GM12878 (cell line): ENCODE measurements at regions not wholly inside any gene's neighbourhood (a gene's known extent, or its start where the extent isn't known, plus 50 kb on each side); places are given as distances from the start of the nearest gene placed in this dataset.

Experiments
- ATAC-seq: fragments of 200-7000 bp; cut with Tn5 transposase; 3 replicates; pipeline ENCODE4 v1.9.1; 2020; ENCODE audit warnings: mild to moderate bottlenecking, moderate library complexity
- BruUV-seq: library from RNA; stranded (reverse); fragments of 400-500 nt; replicated peaks from 2 replicates; lab custom pipeline; 2021; lab: Mats Ljungman, UMichigan
- CTCF ChIA-PET: fragments of 300-600 bp; sonication (Branson Sonifier 250); formaldehyde crosslinking; extraction: SDS; loops from one replicate; lab custom pipeline; 2021; ENCODE audit warnings: inconsistent platforms; lab: Yijun Ruan, JAX
- POLR2A ChIA-PET: fragments of 350-600 bp; formaldehyde crosslinking; extraction: SDS; loops from one replicate; lab custom pipeline; 2021; ENCODE audit warnings: inconsistent platforms; lab: Charles Lee
- RAD21 ChIA-PET: fragments of 300-600 bp; sonication (Branson Sonifier 250); formaldehyde crosslinking; loops from one replicate; lab custom pipeline; 2023; ENCODE audit warnings: antibody characterized with exemption; ENCODE audit not compliant: unreplicated experiment; lab: Charles Lee
- SMC1A ChIA-PET: fragments of 300-600 bp; sonication (Branson Sonifier 250); formaldehyde crosslinking; loops from one replicate; lab custom pipeline; 2023; ENCODE audit not compliant: unreplicated experiment, uncharacterized antibody; lab: Charles Lee
- DNase-seq: peaks from one replicate; pipeline ENCODE4 v3.0.0-alpha.2; 2011; ENCODE audit warnings: low read depth, low spot score
- FAIRE-seq: peaks from 3 replicates; lab custom pipeline; 2011; peaks lifted over from hg19 to GRCh38; lab: Jason Lieb, UNC
- H2AFZ ChIP-seq: 2 replicates; pipeline ENCODE4 v1.6.0; 2011; ENCODE audit warnings: low read depth, low read length, control low read depth; ENCODE audit not compliant: control insufficient read depth
- H3K27ac ChIP-seq: 2 replicates; pipeline ENCODE4 v1.5.1; 2011; ENCODE audit warnings: control low read depth; ENCODE audit not compliant: control insufficient read depth, insufficient read depth
- H3K27me3 ChIP-seq, 2 experiments: replicated peaks in 1 of 2; 2 replicates each; pipeline versions ENCODE4 v1.6.0 to v1.6.1; 2011; ENCODE audit warnings: low read length in 1 of 2; ENCODE audit not compliant: control insufficient read depth in 2 of 2, insufficient read depth in 2 of 2
- H3K36me3 ChIP-seq, 2 experiments: 2 replicates each; pipeline ENCODE4 v1.5.1; 2011; ENCODE audit warnings: low read length in 1 of 2; ENCODE audit not compliant: control insufficient read depth in 2 of 2, insufficient read depth in 2 of 2
- H3K4me1 ChIP-seq: 2 replicates; pipeline ENCODE4 v1.6.1; 2011; ENCODE audit warnings: mild to moderate bottlenecking, low read length, moderate library complexity, mixed read lengths; ENCODE audit not compliant: control insufficient read depth, insufficient read depth
- H3K4me2 ChIP-seq: 2 replicates; pipeline ENCODE4 v1.6.0; 2011; ENCODE audit warnings: control low read depth; ENCODE audit not compliant: control insufficient read depth, insufficient read depth
- H3K4me3 ChIP-seq: fragments of 200-600 bp; sonication (generic); 2 replicates; pipeline ENCODE4 v1.5.1; 2016
- H3K79me2 ChIP-seq: 2 replicates; pipeline ENCODE4 v1.6.0; 2011; ENCODE audit warnings: low read length; ENCODE audit not compliant: control insufficient read depth, insufficient read depth
- H3K9ac ChIP-seq: 2 replicates; pipeline ENCODE4 v1.8.0; 2011; ENCODE audit warnings: low read length, control low read depth, mixed read lengths; ENCODE audit not compliant: control insufficient read depth, insufficient read depth
- H3K9me3 ChIP-seq: replicated peaks from 3 replicates; pipeline ENCODE4 v1.5.1; 2011; ENCODE audit warnings: mild to moderate bottlenecking, low read length; ENCODE audit not compliant: control insufficient read depth, insufficient read depth
- H4K20me1 ChIP-seq: 2 replicates; pipeline ENCODE4 v1.6.0; 2011; ENCODE audit not compliant: control insufficient read depth, insufficient read depth
- ATF7 ChIP-seq: fragments of 450-650 bp; IDR thresholded peaks from 2 replicates; pipeline ENCODE4 v1.6.1; 2016; ENCODE audit warnings: low read depth, mild to moderate bottlenecking
- CHD1 ChIP-seq: IDR thresholded peaks from 2 replicates; pipeline ENCODE4 v1.6.1; 2012; ENCODE audit warnings: low read depth, low read length, improper control_type of control experiment
- GABPA ChIP-seq: IDR thresholded peaks from 2 replicates; pipeline ENCODE4 v1.6.1; 2014; ENCODE audit warnings: antibody characterized with exemption, low read depth, mild to moderate bottlenecking, inconsistent platforms
- MLLT1 ChIP-seq: fragments of 450-650 bp; IDR thresholded peaks from 2 replicates; pipeline ENCODE4 v1.6.1; 2016; ENCODE audit warnings: mild to moderate bottlenecking
- NR2F1 ChIP-seq: fragments of 450-650 bp; conservative IDR thresholded peaks from 2 replicates; pipeline ENCODE4 v1.6.1; 2017; ENCODE audit warnings: mild to moderate bottlenecking
- POLR2A ChIP-seq: IDR thresholded peaks from 2 replicates; pipeline ENCODE4 v1.6.1; 2011; ENCODE audit warnings: low read depth, mild to moderate bottlenecking, low read length
- POLR2AphosphoS5 ChIP-seq: IDR thresholded peaks from 2 replicates; pipeline ENCODE4 v1.6.1; 2011; ENCODE audit warnings: mild to moderate bottlenecking, low read length, inconsistent platforms
- RAD51 ChIP-seq: fragments of 450-650 bp; IDR thresholded peaks from 2 replicates; pipeline ENCODE4 v1.6.1; 2016; ENCODE audit warnings: moderate library complexity, mild to moderate bottlenecking, inconsistent platforms
- RUNX3 ChIP-seq: IDR thresholded peaks from 2 replicates; pipeline ENCODE4 v1.6.1; 2012; ENCODE audit warnings: low read length, inconsistent platforms
- TAF1 ChIP-seq: IDR thresholded peaks from 2 replicates; pipeline ENCODE4 v1.6.1; 2011; ENCODE audit warnings: mild to moderate bottlenecking, low read depth, low read length, borderline replicate concordance
- USF1 ChIP-seq: IDR thresholded peaks from 2 replicates; pipeline ENCODE4 v1.6.1; 2011; ENCODE audit warnings: borderline replicate concordance, low read depth, mild to moderate bottlenecking, moderate library complexity, mixed read lengths, low read length; ENCODE audit not compliant: insufficient read depth; ENCODE audit errors: extremely low read length
- YY1 ChIP-seq: IDR thresholded peaks from 2 replicates; pipeline ENCODE4 v1.6.1; 2011; ENCODE audit warnings: low read depth, mild to moderate bottlenecking, low read length
- ZNF592 ChIP-seq: fragments of 450-650 bp; IDR thresholded peaks from 2 replicates; pipeline ENCODE4 v1.6.1; 2017; ENCODE audit warnings: mild to moderate bottlenecking, moderate library complexity
- ZNF687 ChIP-seq: fragments of 450-650 bp; IDR thresholded peaks from 2 replicates; pipeline ENCODE4 v1.6.1; 2017; ENCODE audit warnings: mild to moderate bottlenecking, moderate library complexity
- WGBS: methylation state at CpG from one replicate; pipeline ENCODE4 v1.1.6; 2016; ENCODE audit warnings: low lambda C conversion rate; ENCODE audit not compliant: insufficient replicate concordance, insufficient coverage; ENCODE audit errors: missing lambda C conversion rate; 5-methylcytosine and 5-hydroxymethylcytosine counted together
- in situ Hi-C: fragments of 300-500 bp; cut with MboI; formaldehyde crosslinking; loops from 9 replicates; pipeline ENCODE4 v1.14.3; 2018; ENCODE audit warnings: mixed read lengths
- intact Hi-C: fragments of 100-400 bp; cut with micrococcal nuclease; formaldehyde crosslinking; loops from one replicate; pipeline ENCODE4 v1.14.2; 2022; ENCODE audit not compliant: unreplicated experiment

GRCh38 chr5:122638581-122638980, 136.3 kb upstream of the SNX2 start:
- in situ Hi-C loops, result no loop called here
- H3K9me3 ChIP-seq, result no peaks in the 10 kb centered on the region
- WGBS, result 0% methylated on average over 1 of the region's 1 CpG
- H3K27me3 ChIP-seq, result no peaks in the 10 kb centered on the region; a peak in 1 of 4 replicates
- H3K27ac ChIP-seq, result no peak overlapping the region
- ATAC-seq (no peak), DNase-seq (no peak), FAIRE-seq (no peak)
- ChIA-PET RAD21 (no interaction called here), CTCF (no interaction called here), SMC1A (interaction anchor here (0.5 kb wide), 1 partner anchor 225 kb away, joined by 3 read pairs; no protein-coding TSS in a partner anchor), POLR2A (no interaction called here)
- no peak overlapping the region for H3K4me3 ChIP-seq
- H3K79me2 ChIP-seq, result no peaks in the 10 kb centered on the region
- H3K4me2 ChIP-seq, result no peak overlapping the region
- intact Hi-C loops, result no loop called here
- H3K9ac ChIP-seq, result no peak overlapping the region
- no TSS peak for BruUV-seq
- H3K4me1 ChIP-seq, result no peaks in the 10 kb centered on the region
- no peak for TF ChIP-seq RAD51
- TF ChIP-seq MLLT1, result no peak
- no peak for TF ChIP-seq NR2F1
- no peak for TF ChIP-seq POLR2AphosphoS5
- TF ChIP-seq ZNF592, result no peak
- TF ChIP-seq ZNF687, result no peak
- no peak for TF ChIP-seq TAF1
- TF ChIP-seq RUNX3, result no peak
- no peak for TF ChIP-seq CHD1
- TF ChIP-seq USF1, result no peak
- TF ChIP-seq ATF7, result no peak
- TF ChIP-seq POLR2A, result no peak
- no peak for TF ChIP-seq YY1
- no peak for TF ChIP-seq GABPA
- no peaks in the 10 kb centered on the region for H4K20me1 ChIP-seq
- H3K36me3 ChIP-seq, result no peaks in the 10 kb centered on the region
- H2AFZ ChIP-seq, result no peak overlapping the region
